ENCODE measurements at regions not wholly inside any gene's neighbourhood (a gene's known extent, or its start where the extent isn't known, plus 50 kb on each side); places are given as distances from the start of the nearest gene placed in this dataset.

- TF ChIP-seq ZNF24 (tag by site-specific recombination; IDR thresholded peaks at IDR 0.05) (no peak), CTCF (tag by site-specific recombination; IDR thresholded peaks at IDR 0.05) (no peak), ZFP37 (tag by site-specific recombination; IDR thresholded peaks at IDR 0.05) (no peak), ZNF768 (tag by site-specific recombination; IDR thresholded peaks at IDR 0.05) (no peak), SP2 (tag by site-specific recombination; IDR thresholded peaks at IDR 0.05) (no peak), PRDM10 (tag by site-specific recombination; IDR thresholded peaks at IDR 0.05) (no peak), ZNF391 (tag by site-specific recombination; IDR thresholded peaks at IDR 0.05; ENCODE audit: borderline replicate concordance, low read depth) (no peak), ZNF530 (tag by site-specific recombination; IDR thresholded peaks at IDR 0.05; ENCODE audit: low read depth) (no peak), ZNF707 (tag by site-specific recombination; IDR thresholded peaks at IDR 0.05) (no peak)
These were observed 1071.9 kb upstream of the CHAC2 start for GRCh38 chr2:52695731-52696130.
